Germinal center (tissue), 1 donor: ENCODE measurements at regions not wholly inside any gene's neighbourhood (a gene's known extent, or its start where the extent isn't known, plus 50 kb on each side); places are given as distances from the start of the nearest gene placed in this dataset.

Source experiments
- DNase-seq: peaks from one replicate; pipeline ENCODE4 v3.0.0; 2012; ENCODE audit warnings: mixed read lengths, low spot score

GRCh38 chr2:238582159-238582558 lies 155.4 kb downstream of the ASB1 start:
- DNase-seq, result no peak

GRCh38 chr2:238584617-238585016 lies 157.9 kb downstream of the ASB1 start:
- DNase-seq, result no peak

- DNase-seq, result no peak
Measured at GRCh38 chr2:238585836-238586821, 159.4 kb downstream of the ASB1 start.

GRCh38 chr2:238586931-238587775 lies 160.4 kb downstream of the ASB1 start:
- DNase-seq, result no peak

- DNase-seq, result no peak
Measured at GRCh38 chr2:238587776-238588660, 161.3 kb downstream of the ASB1 start.

GRCh38 chr2:238589591-238590460 lies 163.1 kb downstream of the ASB1 start:
- DNase-seq, result no peak

GRCh38 chr2:238591732-238592131 lies 165.0 kb downstream of the ASB1 start:
- no peak for DNase-seq

- DNase-seq, result no peak
Measured at GRCh38 chr2:238593236-238593635, 166.5 kb downstream of the ASB1 start.

- DNase-seq, result no peak
Measured at GRCh38 chr2:238593678-238594077, 167.0 kb downstream of the ASB1 start.

GRCh38 chr2:238594796-238595749 lies 168.3 kb downstream of the ASB1 start:
- no peak for DNase-seq

GRCh38 chr2:238595750-238596570 lies 169.2 kb downstream of the ASB1 start:
- no peak for DNase-seq

GRCh38 chr2:238596571-238597551 lies 170.1 kb downstream of the ASB1 start:
- DNase-seq, result no peak

- no peak for DNase-seq
Measured at GRCh38 chr2:238597638-238598528, 171.2 kb downstream of the ASB1 start.

- no peak for DNase-seq
Measured at GRCh38 chr2:238598802-238599530, 172.2 kb downstream of the ASB1 start.
